ENCODE measurements at regions not wholly inside any gene's neighbourhood (a gene's known extent, or its start where the extent isn't known, plus 50 kb on each side); places are given as distances from the start of the nearest gene placed in this dataset.

- peaks cover 26 to 34% of the 10 kb centered on the region in 2 donors for H3K9me3 ChIP-seq (replicated peaks in 1 of 2; ENCODE audit: control insufficient read depth in 1 of 2, insufficient read depth in 1 of 2, low read length in 2 of 2)
- no peaks in the 10 kb centered on the region for H3K79me2 ChIP-seq (ENCODE audit: insufficient read depth, low read length)
- H3K9me3 Mint-ChIP-seq, result peaks cover 0 to 23% (median 11%) of the 10 kb centered on the region in 7 donors
- no peak for TF ChIP-seq CTCF (IDR thresholded peaks at IDR 0.05)
- no peaks in the 10 kb centered on the region for H3K27me3 ChIP-seq (ENCODE audit: control insufficient read depth in 2 of 2, insufficient read depth in 2 of 2, low read length in 2 of 2)
- H3K4me1 ChIP-seq (ENCODE audit: control insufficient read depth in 1 of 2, insufficient read depth in 2 of 2, low read length in 2 of 2), result no peaks in the 10 kb centered on the region
- no peaks in the 10 kb centered on the region for H3K36me3 Mint-ChIP-seq
- H3K9ac ChIP-seq (ENCODE audit: insufficient read depth, low read length, poor library complexity, severe bottlenecking), result no peak overlapping the region
- no peaks in the 10 kb centered on the region for H3K36me3 ChIP-seq (replicated peaks in 1 of 2; ENCODE audit: control insufficient read depth in 1 of 2, insufficient read depth in 2 of 2, low read length in 2 of 2)
- H3K4me2 ChIP-seq (replicated peaks; ENCODE audit: extremely low read depth, low read length, poor library complexity, severe bottlenecking), result no peak overlapping the region
- H4K20me1 ChIP-seq (ENCODE audit: insufficient read depth, low read length), result no peaks in the 10 kb centered on the region
- H3K27ac Mint-ChIP-seq, result no peak overlapping the region
- no peaks in the 10 kb centered on the region for H3K4me1 Mint-ChIP-seq
- H3K4me3 Mint-ChIP-seq, result no peak overlapping the region
- no peak overlapping the region for H3K4me3 ChIP-seq (replicated peaks in 1 of 3; ENCODE audit: low read depth in 2 of 3, low read length in 3 of 3)
- DNase-seq, result no peak
- peaks cover 0 to 5% (median 0%) of the 10 kb centered on the region in 3 donors for H3K27me3 Mint-ChIP-seq (ENCODE audit: low read depth in 3 of 3)
- H3K27ac ChIP-seq (ENCODE audit: low read depth in 1 of 2, low read length in 2 of 2), result no peak overlapping the region
- intact Hi-C loops (cut with micrococcal nuclease), result no loop called here
- H2AFZ ChIP-seq (ENCODE audit: insufficient read depth, low read depth, low read length, poor library complexity, severe bottlenecking), result no peak overlapping the region
Observed at GRCh38 chr2:77608510-77608909, 86.3 kb upstream of the LRRTM4 start.

- DNase-seq, result no peak
- intact Hi-C loops (cut with micrococcal nuclease), result no loop called here
- no peaks in the 10 kb centered on the region for H3K4me1 Mint-ChIP-seq
- Histone ChIP-seq H3K36me3 (replicated peaks in 1 of 2; ENCODE audit: control insufficient read depth in 1 of 2, insufficient read depth in 2 of 2, low read length in 2 of 2) (no peaks in the 10 kb centered on the region), H3K4me1 (ENCODE audit: control insufficient read depth in 1 of 2, insufficient read depth in 2 of 2, low read length in 2 of 2) (no peaks in the 10 kb centered on the region), H3K27me3 (ENCODE audit: control insufficient read depth in 2 of 2, insufficient read depth in 2 of 2, low read length in 2 of 2) (no peaks in the 10 kb centered on the region), H3K79me2 (ENCODE audit: insufficient read depth, low read length) (no peaks in the 10 kb centered on the region), H3K4me3 (replicated peaks in 1 of 3; ENCODE audit: low read depth in 2 of 3, low read length in 3 of 3) (no peak overlapping the region), H4K20me1 (ENCODE audit: insufficient read depth, low read length) (no peaks in the 10 kb centered on the region), H3K27ac (ENCODE audit: low read depth in 1 of 2, low read length in 2 of 2) (no peak overlapping the region), H2AFZ (ENCODE audit: insufficient read depth, low read depth, low read length, poor library complexity, severe bottlenecking) (no peak overlapping the region), H3K4me2 (replicated peaks; ENCODE audit: extremely low read depth, low read length, poor library complexity, severe bottlenecking) (no peak overlapping the region), H3K9ac (ENCODE audit: insufficient read depth, low read length, poor library complexity, severe bottlenecking) (no peak overlapping the region), H3K9me3 (replicated peaks in 1 of 2; ENCODE audit: control insufficient read depth in 1 of 2, insufficient read depth in 1 of 2, low read length in 2 of 2) (peaks cover under 1 to 5% of the 10 kb centered on the region in 2 donors)
- no peak for TF ChIP-seq CTCF (IDR thresholded peaks at IDR 0.05)
- no peak overlapping the region for H3K4me3 Mint-ChIP-seq
- WGBS (ENCODE audit: insufficient coverage), result 20% methylated on average over 1 of the region's 3 CpGs
- peaks cover 0 to 7% (median 3%) of the 10 kb centered on the region in 7 donors for H3K9me3 Mint-ChIP-seq
- peaks cover 0 to 1% (median 0%) of the 10 kb centered on the region in 3 donors for H3K27me3 Mint-ChIP-seq (ENCODE audit: low read depth in 3 of 3)
- H3K27ac Mint-ChIP-seq, result no peak overlapping the region
- H3K36me3 Mint-ChIP-seq, result no peaks in the 10 kb centered on the region
Observed at GRCh38 chr2:77629539-77629938, 107.4 kb upstream of the LRRTM4 start.

Measured in CD14-positive monocyte (primary cell).